Adipose tissue (tissue), 3 donors: ENCODE measurements at regions not wholly inside any gene's neighbourhood (a gene's known extent, or its start where the extent isn't known, plus 50 kb on each side); places are given as distances from the start of the nearest gene placed in this dataset.
"Not testable (repeated sequence)": the region's sequence is repeated elsewhere in the genome, so short reads cannot be mapped to it uniquely, and the experiment has no call there.

Source experiments
- H3K27ac ChIP-seq: one replicate; pipeline ENCODE4 v1.5.1; 2013; ENCODE audit warnings: low read depth, low read length
- WGBS, 3 donors: extraction: QIAGEN DNeasy Blood & Tissue Kit; methylation state at CpG; one replicate each; pipeline ENCODE4 v1.1.7; 2013; 5-methylcytosine and 5-hydroxymethylcytosine counted together
- donor health status: healthy with polysubstance abuse.
- donor health status: Bipolar disorder and iron deficiency.
- donor health status: healthy.

DNA sequence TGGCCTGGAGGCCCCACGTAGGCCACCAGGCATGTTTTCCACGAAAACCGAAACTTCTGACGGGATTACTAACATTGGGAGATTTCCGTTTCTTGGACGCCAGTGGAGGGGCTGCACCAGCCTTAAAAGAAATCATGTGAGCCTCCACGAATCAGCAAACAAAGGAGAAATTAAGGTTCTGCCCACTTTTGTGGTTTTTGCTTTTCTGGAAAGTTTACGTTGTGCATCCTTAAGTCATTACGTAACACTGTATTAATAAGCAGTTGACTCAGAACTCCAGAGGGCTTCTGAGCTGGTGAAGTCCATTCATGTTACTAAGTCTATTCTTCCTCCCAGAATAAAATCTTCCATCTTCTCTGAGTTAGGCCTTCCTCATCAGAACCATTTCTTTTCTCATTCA, 168.5 kb downstream of the PSMG1 start:
- no peak overlapping the region for H3K27ac ChIP-seq
- WGBS, 3 donors = 60 to 83% (median 64%) methylated on average over 9 of the region's 9 CpGs

DNA sequence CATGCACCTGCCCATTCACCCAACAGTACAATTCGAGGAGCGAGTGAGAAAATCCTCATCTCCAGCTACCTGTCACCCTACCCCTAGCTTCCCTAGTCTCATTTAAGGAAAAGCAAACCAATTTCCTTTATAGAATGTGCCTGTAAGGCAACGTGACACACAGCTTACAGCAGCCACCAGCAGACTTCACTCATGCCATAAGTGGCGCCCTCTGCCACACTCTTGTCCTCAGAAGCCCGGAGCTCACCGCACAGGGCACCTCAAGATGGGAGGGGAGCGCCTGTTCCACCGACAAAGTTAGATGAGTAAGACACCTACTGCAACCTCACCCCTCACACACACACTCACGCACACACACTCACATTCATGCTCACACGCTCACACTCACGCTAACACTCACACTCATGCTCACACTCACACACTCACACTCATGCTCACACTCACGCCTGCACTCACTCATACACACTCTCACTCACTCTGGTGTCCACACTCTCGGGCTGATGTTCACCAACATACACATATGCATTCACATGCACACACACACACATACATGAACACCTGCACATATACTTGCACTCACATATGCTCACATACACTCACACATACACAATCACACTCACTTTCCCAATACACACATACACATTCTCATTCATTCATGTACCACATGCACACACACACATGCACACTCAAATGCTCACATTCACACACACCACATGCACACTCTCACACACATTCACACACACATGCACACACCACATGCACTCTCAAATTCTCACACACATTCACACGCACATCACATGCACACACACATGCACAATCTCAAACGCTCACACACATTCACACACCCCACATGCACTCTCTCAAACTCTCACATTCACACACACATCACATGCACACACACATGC, 170.7 kb downstream of the PSMG1 start:
- 79 to 89% (median 88%) methylated on average over 15 of the region's 15 CpGs for WGBS, 3 donors
- no peak overlapping the region for H3K27ac ChIP-seq

DNA sequence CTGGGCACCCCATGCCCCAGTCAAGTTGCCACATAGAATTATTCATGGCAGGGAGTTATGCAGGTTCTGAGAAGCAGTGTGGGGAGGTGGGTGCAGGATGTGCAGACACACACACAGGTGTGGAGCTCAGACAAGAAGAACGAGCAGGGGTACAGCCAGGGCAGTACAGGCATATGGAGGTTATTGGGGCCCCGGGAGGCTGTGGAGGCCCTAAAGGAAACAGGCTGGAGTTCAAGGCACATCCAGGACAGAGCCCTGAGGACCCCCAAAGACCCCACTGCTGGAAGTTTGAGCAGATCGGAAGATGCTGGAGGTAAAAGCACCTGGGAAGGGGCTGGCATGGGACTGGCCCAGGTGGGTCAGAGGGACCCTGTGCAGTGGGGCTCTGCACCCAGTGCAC, 171.3 kb downstream of the PSMG1 start:
- 83 to 96% (median 92%) methylated on average over 3 of the region's 3 CpGs for WGBS, 3 donors
- no peak overlapping the region for H3K27ac ChIP-seq

DNA sequence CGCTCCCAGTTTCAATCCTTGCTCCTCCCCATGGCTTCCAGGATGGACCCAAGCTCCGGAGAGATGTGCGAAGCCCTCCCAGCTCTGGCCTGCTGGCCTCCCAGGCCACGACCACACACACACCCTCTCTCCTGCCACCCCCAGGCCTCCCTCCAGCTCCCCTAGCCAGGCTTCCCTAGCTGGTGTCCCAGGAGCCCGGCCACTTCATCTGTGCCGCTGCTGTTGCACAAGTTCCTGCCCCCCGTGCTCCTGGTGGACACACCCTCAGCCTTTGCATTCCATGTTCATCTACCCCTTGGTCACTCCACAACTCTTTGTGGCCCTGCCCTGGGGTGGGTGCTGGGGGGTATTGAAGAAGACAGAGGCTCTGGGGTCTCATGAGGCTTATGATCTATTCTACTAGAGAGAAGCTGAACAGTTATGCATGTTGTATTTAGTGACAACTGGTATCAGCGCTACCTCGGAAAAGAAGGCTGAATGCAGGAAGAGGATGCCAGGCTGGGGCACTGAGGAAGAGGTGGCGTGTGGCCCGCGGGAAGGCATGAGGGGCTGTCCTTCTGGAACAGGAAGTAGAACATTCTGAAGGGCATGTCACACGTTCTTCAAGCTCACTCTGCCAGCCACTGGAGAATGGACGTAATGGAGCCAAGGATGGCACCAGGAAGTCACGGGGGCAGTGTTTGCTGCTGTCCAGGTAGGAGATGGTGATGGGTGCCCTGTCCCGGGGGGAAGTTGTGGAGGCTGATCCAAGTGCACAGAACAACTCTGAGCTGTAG, 172.4 kb downstream of the PSMG1 start:
- WGBS, 3 donors = 62 to 80% (median 65%) methylated on average over 16 of the region's 16 CpGs
- no peak overlapping the region for H3K27ac ChIP-seq

DNA sequence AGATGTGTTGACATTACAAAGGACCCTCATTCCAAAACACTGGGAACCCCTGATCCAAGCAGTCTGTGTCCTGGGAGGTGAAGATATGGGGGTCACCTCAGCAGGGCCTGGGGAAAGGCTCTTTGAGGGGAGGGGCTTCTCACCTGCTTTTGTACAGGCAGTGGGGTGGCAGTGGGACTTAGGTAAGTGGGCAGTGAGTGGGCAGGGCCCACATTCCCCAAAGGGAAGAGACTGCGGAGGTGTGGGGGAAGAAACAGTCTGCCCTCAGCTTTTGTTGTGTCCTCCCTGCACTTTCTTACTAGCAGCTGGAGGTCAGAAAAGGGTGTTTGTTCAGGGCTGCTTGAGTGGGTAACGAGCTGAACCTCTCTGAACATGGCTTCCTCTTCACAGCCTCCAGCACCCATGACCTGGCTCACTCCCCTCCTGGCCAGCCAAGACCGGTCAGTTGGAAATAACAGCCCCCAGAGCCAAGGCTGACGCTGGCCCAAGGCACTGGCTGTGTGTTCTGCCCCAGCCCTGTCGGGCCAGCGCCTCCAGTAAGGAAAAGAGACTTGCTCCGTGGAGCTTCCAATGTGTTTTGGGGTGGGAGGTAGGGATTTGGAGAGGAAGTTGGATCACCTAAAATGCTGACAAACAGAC, 173.5 kb downstream of the PSMG1 start:
- 59 to 81% (median 78%) methylated on average over 7 of the region's 7 CpGs for WGBS, 3 donors
- no peak overlapping the region for H3K27ac ChIP-seq

DNA sequence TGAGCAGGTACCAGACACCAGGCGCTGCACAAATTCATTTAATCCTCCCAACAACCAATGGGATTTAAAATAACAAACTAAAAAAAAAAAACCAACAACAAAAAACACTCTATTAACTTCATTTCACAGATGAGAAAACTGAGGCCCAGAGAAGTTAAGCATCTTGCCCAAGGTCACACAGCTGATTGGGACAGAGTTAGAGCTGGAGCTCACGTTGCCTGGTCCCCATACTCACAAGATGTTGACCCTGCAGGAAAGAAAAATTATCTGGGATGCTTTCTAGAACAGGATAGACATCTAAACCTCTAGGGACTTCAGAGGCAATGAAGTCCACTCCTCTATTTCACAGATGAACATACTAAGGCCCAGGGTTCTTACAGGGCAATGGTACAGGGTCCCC, 175.3 kb downstream of the PSMG1 start:
- WGBS, 3 donors = 65 to 98% (median 94%) methylated on average over 2 of the region's 2 CpGs
- no peak overlapping the region for H3K27ac ChIP-seq

DNA sequence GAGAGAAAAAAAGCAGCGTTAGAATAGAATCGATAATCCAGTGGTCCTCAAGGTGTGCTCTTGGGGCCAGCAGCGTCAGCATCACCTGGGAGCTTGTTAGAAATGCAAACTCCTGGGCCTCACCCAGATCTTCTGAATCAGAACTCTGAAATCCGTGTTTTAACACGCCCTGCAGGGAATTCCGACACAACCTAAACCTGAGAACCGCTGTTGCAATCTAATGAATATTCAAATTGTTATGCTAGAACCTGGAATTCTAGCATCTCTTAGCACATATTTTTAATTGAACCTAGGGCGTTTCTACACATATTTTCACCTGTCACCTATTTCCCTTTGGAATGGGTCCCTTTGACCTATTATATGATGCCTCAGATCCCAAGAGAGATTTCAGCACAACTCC, 175.7 kb downstream of the PSMG1 start:
- no peak overlapping the region for H3K27ac ChIP-seq
- 55 to 66% (median 64%) methylated on average over 8 of the region's 8 CpGs for WGBS, 3 donors

DNA sequence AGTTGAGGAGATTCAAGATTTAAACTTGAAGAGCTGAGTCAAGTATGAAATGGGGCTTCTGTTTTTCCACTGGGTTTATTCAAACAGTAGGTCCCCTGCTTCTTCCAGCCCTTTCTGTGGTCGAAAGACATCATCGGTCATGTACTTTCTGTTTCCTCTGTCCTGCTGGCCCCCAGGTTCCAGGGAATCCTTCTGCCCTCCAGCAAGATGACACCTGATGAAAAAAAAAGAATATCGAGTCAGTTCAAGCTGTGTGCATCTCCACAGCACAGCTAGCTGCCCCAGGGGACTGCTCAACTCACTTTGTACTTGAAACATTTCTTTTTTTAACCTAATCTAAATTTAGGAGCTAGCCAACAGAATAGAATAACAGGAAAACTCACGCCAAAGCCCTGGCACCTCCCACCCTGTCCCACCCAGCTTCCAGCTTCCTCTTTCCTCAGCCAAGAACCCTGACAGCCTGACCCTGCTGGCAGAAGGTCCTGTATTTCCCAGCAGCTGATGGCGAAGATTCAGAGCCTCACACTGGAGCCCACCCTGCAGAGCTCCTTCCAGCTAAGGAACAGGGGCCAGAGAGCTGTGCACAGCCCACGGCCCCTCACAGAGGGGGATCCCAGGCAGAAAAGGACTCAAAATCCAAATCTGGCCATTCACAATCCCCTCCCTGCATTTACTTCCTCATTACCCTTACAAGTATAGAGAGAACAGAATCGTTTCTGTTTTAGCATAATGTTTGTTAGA, 176.5 kb downstream of the PSMG1 start:
- H3K27ac ChIP-seq = no peak overlapping the region
- WGBS, 3 donors = 18 to 57% (median 21%) methylated on average over 7 of the region's 7 CpGs

DNA sequence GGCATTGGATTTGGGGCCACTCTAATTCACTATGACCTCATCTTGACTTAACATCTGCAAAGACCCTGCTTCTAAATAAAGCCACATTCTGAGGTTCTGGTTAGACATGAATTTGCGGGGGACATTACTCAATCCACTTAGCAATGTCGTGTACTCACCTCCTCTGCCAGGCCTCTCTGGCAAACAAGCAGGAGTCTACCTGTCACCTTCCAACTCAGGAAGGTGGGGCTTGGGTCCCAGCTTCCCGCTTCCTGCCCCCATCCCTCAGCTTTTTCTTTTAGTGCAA, 177.8 kb downstream of the PSMG1 start:
- no peak overlapping the region for H3K27ac ChIP-seq
- 50 to 62% (median 61%) methylated on average over 3 of the region's 3 CpGs for WGBS, 3 donors

DNA sequence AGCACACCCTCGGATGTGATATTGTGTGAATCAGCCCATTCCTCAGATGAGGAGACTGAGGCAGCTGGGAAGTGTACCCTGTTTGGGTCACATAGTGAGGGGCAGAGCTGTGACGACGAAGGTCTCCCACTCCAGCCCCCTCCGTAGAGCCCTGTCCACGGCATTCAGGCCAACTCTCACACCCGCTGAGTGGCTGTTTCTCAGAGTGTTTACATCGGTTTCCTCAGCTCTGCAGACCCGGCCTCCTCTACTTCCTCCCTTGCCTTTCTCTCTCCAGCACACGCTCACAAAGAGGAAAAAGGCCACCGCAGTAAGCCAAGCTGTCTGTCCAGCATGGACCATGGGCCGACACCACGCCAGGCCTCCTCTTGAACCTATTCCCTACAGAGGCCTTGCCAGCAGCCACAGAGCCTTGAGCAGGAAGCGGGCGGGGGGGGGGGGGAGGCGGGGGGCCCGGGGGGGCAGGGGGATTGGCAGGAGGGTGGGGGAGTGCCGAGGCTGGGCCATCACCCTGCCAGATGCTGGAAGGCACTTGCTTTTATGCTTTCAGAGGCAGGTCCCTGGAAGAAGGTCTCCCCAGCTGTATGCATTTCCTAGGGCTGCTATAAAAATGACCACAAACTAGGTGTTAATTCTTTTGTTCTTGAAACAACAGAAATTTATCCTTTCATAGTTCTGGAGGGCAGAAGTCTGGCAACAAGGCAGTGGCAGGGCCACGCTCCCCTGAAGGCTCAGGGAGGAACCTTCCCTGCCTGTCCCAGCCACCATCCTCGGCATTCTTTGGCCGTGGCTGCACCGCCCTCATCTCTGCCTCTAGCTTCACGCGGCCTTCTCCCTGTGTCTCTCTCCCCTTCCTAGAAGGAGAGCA, 178.4 kb downstream of the PSMG1 start:
- WGBS, 3 donors = 15 to 43% (median 17%) methylated on average over 18 to 22 of the region's 23 CpGs
- H3K27ac ChIP-seq = no peak overlapping the region

DNA sequence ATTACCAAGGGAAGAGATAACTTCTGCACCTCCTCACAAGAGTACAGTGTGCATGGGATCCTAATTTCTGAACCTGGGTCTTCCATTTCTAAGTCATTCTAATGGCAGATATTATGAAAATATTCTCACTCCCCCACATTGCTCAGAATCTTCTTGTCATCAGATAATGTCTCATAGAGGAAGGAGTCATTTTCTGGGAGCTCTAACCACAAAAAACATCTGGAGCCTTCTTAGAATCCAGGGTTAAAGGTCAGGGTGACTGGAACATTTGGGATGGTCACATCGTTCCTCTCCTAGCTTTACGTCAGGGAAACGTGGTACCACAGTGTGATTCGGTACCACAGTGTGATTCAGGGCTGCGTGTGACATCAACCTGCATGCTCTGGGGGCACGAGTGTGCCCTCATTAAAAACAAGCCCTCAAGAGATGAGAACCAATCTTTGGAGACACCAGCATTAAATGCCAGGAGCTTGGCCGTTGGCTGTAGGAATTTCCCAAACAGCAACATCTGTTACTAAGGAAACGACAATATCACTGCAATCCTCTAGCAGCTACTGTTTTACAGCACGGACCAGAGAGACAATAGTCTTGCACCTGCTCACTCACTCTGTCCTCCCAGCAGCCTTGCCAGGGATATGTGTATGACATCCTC, 179.1 kb downstream of the PSMG1 start:
- no peak overlapping the region for H3K27ac ChIP-seq
- 27 to 47% (median 34%) methylated on average over 9 of the region's 9 CpGs for WGBS, 3 donors

DNA sequence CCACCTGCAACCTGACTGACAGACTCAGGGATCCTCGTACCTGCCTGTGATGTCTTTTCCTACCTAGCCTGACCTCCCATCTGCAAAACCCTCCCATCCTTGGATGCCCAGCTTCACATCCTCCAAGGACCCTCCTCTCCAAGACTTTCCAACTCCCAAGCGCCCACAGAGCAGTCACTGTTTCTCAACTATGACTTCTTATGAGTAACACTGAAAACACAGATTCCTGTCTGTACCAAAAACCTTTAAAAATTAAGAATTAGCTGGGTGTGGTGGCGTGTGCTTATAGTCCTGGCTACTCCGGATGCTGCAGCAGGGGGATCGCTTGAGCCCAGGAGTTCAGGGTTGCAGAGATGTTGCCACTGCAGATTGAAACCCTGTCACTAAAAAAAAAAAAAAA, 181.9 kb downstream of the PSMG1 start:
- no peak overlapping the region for H3K27ac ChIP-seq
- WGBS, 3 donors = 74 to 95% (median 94%) methylated on average over 5 of the region's 5 CpGs

DNA sequence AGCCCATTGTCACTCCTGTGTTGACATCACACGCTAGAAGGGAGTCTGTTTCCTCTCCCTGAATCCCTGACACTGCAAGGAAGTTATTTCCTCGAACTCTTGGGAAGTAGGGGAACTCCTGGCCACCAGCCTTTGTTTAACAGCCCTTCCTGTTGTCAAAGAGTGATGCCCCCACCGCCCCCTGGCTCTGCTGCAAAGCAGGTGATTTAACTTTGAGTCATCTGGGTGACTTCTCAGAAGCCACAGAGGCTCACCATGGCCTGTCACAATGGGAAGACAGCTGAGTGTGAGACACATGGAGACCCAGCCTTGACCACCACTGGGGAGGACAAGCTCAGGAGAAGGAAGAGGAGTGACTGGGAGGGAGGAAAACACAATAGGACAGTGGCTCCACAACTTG, 182.8 kb downstream of the PSMG1 start:
- H3K27ac ChIP-seq = no peak overlapping the region
- WGBS, 3 donors = 41 to 52% (median 48%) methylated on average over 3 of the region's 3 CpGs

DNA sequence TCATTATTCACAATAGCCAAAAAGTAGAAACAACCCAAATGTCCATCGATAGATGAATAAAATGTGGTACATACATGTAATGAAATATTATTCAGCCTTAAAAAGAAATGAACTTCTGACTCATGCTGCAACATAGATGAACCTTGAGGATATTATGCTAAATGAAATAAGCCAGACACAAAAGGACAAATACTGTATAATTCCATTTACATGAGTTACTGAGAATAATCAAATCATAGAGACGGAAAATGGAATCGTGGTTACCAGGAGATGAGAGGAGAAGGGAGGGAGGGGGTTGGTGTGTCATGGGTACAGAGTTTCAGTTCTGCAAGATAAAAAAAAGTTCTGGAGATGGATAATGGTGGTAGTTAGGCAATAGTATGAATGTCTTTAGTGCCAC, 184.1 kb downstream of the PSMG1 start:
- 86 to 93% (median 89%) methylated on average over 3 of the region's 3 CpGs for WGBS, 3 donors

DNA sequence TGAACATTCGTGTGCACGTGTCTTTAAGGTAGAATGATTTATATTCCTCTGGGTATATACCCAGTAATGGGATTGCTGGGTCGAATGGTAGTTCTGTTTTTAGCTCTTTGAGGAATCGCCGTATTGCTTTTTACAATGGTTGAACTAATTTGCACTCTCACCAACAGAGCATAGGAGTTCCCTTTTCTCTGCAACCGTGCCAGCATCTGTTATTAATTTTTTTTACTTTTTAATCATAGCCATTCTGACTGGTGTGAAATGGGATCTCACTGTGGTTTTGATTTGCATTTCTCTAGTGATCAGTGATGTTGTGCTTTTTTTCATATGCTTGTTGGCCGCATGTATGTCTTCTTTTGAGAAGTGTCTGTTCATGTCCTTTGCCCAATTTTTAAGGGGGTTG, 185.0 kb downstream of the PSMG1 start:
- 56 to 79% (median 71%) methylated on average over 7 of the region's 7 CpGs for WGBS, 3 donors
- H3K27ac ChIP-seq = not testable (repeated sequence)

More for the DNA sequence above, 184.1 kb downstream of the PSMG1 start:
- no peak overlapping the region for H3K27ac ChIP-seq

DNA sequence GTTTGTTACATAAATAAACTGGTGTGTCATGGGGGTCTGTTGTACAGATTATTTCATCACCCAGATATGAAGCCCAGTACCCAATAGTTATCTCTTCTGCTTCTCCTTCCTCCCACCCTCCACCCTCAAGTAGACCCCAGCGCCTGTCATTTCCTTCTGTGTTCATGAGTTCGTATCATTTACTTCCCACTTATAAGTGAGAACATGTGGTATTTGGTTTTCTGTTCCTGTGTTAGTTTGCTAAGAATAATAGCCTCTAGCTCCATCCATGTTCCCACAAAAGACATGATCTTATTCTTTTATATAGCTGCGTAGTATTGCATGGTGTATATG, 185.4 kb downstream of the PSMG1 start:
- not testable (repeated sequence) for H3K27ac ChIP-seq
- WGBS, 3 donors = 46 to 70% (median 61%) methylated on average over 3 of the region's 3 CpGs

DNA sequence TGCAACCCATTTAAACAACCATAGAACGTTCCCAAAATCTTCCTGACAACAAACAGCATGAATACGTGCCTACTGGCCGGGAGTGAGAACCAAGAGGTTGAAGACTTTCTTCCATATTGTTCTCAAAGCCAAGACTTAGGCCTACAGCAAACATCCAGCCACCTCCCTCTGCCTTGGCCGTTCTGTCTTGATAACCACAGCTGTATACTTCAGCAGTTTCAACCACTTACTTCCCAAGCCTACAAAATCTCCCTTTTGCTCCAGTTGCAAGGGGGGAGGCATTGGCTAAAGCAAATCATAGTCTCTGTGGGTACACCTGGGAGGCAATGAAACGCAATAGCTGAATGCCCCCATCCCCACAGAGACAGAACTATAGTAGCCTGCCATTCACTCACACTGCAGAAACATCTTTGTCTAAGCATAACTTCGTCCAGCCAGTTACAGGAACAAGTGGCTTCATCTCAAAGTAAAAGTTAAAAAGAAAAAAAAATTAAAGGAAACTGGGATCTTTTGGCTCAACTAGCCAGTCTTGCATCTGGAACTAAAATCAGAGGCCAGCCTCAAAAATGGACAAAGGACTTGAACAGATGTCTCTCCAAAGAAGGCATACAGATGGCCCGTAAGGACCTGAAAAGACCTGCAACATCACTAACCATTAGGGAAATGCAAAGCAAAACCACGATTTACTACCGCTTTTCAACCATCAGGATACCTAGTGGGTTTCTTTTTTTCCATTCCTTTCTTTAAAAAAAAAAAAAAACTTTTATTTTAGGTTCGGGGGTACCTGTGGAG, 186.0 kb downstream of the PSMG1 start:
- 59 to 65% (median 61%) methylated on average over 10 of the region's 10 CpGs for WGBS, 3 donors
- no peak overlapping the region for H3K27ac ChIP-seq
